ENCODE measurements at regions not wholly inside any gene's neighbourhood (a gene's known extent, or its start where the extent isn't known, plus 50 kb on each side); places are given as distances from the start of the nearest gene placed in this dataset.
"Not testable (repeated sequence)": the region's sequence is repeated elsewhere in the genome, so short reads cannot be mapped to it uniquely, and the experiment has no call there.

- H3K79me2 ChIP-seq (replicated peaks; ENCODE audit: insufficient read depth); H3K4me2 ChIP-seq; H3K27me3 ChIP-seq (ENCODE audit: insufficient read depth); H4K20me1 ChIP-seq (replicated peaks; ENCODE audit: insufficient read depth); H3F3A ChIP-seq (replicated peaks; ENCODE audit: low read depth); H3K27ac ChIP-seq (ENCODE audit: low read depth); H3K36me3 ChIP-seq (ENCODE audit: insufficient read depth); H3K9me2 ChIP-seq (ENCODE audit: insufficient read depth); H3K9me3 Mint-ChIP-seq; H3K4me1 ChIP-seq (ENCODE audit: insufficient read depth); H3K27me3 Mint-ChIP-seq (ENCODE audit: insufficient read depth, low read depth, poor library complexity); H3K4me3 Mint-ChIP-seq; ATAC-seq; H3K4me1 Mint-ChIP-seq; DNase-seq (ENCODE audit: low spot score); H2AFZ ChIP-seq; H3K4me3 ChIP-seq; H3K27ac Mint-ChIP-seq: not testable (repeated sequence)
- H3K36me3 Mint-ChIP-seq (ENCODE audit: low read depth): peaks cover 10% of the 10 kb centered on the region
Observed at GRCh38 chr5:51250957-51251356, 132.3 kb upstream of the ISL1 start.

DNA sequence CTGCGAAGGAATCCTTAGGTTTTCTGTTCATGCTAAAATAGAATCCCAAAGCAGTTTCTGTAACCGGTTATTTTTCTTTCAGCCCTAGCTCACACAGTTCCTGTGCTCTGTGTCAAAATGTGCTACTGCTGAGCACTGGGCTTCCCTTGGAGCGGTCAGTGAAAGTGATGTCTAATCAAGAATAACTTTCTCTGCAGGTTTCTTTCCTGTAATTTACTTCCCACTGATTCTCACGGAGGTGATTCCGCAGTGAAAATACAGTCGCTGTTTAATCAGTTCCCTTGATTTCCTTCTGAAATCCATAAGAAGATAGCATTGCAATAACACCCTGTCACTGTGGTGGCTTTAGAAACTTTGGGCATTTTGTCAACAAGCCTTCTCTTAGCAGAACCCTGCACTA lies 112.0 kb upstream of the ISL1 start:
- Histone ChIP-seq H3K79me2 (replicated peaks; ENCODE audit: insufficient read depth) (no peaks in the 10 kb centered on the region), H4K20me1 (replicated peaks; ENCODE audit: insufficient read depth) (no peaks in the 10 kb centered on the region), H3K27me3 (ENCODE audit: insufficient read depth) (no peaks in the 10 kb centered on the region), H3K4me1 (ENCODE audit: insufficient read depth) (0 out of 2 replicates have a peak, but pooled peaks cover 8% of the 10 kb centered on the region), H3F3A (replicated peaks; ENCODE audit: low read depth) (no peaks in the 10 kb centered on the region), H3K27ac (ENCODE audit: low read depth) (no peak overlapping the region), H2AFZ (peak overlapping the region; percentile 66; the same call in 1 of the 2 replicates), H3K9me2 (ENCODE audit: insufficient read depth) (0 out of 2 replicates have a peak, but pooled peaks cover 3% of the 10 kb centered on the region), H3K4me3 (no peak overlapping the region), H3K36me3 (ENCODE audit: insufficient read depth) (no peaks in the 10 kb centered on the region), H3K4me2 (no peak overlapping the region)
- DNase-seq (ENCODE audit: low spot score) (no peak), ATAC-seq (no peak; the same call in 2 of the 3 replicates)
- Mint-ChIP-seq H3K27me3 (ENCODE audit: insufficient read depth, low read depth, poor library complexity) (no peaks in the 10 kb centered on the region), H3K36me3 (ENCODE audit: low read depth) (no peaks in the 10 kb centered on the region), H3K9me3 (no peaks in the 10 kb centered on the region), H3K4me3 (no peak overlapping the region), H3K27ac (no peak overlapping the region), H3K4me1 (no peaks in the 10 kb centered on the region; the same call in 1 of the 3 replicates)
- no peak for TF ChIP-seq JUNB (IDR thresholded peaks at IDR 0.05; ENCODE audit: unreplicated experiment)
- no peak for TF ChIP-seq STAT1 (IDR thresholded peaks at IDR 0.05; ENCODE audit: unreplicated experiment)
- TF ChIP-seq NANOG (IDR thresholded peaks at IDR 0.05; ENCODE audit: borderline replicate concordance): no peak
- TF ChIP-seq ETS1 (IDR thresholded peaks at IDR 0.05): no peak
- TF ChIP-seq, protein P1, sequence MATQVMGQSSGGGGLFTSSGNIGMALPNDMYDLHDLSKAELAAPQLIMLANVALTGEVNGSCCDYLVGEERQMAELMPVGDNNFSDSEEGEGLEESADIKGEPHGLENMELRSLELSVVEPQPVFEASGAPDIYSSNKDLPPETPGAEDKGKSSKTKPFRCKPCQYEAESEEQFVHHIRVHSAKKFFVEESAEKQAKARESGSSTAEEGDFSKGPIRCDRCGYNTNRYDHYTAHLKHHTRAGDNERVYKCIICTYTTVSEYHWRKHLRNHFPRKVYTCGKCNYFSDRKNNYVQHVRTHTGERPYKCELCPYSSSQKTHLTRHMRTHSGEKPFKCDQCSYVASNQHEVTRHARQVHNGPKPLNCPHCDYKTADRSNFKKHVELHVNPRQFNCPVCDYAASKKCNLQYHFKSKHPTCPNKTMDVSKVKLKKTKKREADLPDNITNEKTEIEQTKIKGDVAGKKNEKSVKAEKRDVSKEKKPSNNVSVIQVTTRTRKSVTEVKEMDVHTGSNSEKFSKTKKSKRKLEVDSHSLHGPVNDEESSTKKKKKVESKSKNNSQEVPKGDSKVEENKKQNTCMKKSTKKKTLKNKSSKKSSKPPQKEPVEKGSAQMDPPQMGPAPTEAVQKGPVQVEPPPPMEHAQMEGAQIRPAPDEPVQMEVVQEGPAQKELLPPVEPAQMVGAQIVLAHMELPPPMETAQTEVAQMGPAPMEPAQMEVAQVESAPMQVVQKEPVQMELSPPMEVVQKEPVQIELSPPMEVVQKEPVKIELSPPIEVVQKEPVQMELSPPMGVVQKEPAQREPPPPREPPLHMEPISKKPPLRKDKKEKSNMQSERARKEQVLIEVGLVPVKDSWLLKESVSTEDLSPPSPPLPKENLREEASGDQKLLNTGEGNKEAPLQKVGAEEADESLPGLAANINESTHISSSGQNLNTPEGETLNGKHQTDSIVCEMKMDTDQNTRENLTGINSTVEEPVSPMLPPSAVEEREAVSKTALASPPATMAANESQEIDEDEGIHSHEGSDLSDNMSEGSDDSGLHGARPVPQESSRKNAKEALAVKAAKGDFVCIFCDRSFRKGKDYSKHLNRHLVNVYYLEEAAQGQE (IDR thresholded peaks at IDR 0.05; ENCODE audit: unreplicated experiment): no peak
- TF ChIP-seq CTCF (conservative IDR thresholded peaks at IDR 0.05; ENCODE audit: low read depth in 2 of 2): no peak
- TF ChIP-seq CREB1 (CRISPR knock-in tag; IDR thresholded peaks at IDR 0.05; ENCODE audit: low read depth): no peak
- no peak for TF ChIP-seq POLR2AphosphoS5 (IDR thresholded peaks at IDR 0.05; ENCODE audit: low read depth)
- TF ChIP-seq, protein P2, sequence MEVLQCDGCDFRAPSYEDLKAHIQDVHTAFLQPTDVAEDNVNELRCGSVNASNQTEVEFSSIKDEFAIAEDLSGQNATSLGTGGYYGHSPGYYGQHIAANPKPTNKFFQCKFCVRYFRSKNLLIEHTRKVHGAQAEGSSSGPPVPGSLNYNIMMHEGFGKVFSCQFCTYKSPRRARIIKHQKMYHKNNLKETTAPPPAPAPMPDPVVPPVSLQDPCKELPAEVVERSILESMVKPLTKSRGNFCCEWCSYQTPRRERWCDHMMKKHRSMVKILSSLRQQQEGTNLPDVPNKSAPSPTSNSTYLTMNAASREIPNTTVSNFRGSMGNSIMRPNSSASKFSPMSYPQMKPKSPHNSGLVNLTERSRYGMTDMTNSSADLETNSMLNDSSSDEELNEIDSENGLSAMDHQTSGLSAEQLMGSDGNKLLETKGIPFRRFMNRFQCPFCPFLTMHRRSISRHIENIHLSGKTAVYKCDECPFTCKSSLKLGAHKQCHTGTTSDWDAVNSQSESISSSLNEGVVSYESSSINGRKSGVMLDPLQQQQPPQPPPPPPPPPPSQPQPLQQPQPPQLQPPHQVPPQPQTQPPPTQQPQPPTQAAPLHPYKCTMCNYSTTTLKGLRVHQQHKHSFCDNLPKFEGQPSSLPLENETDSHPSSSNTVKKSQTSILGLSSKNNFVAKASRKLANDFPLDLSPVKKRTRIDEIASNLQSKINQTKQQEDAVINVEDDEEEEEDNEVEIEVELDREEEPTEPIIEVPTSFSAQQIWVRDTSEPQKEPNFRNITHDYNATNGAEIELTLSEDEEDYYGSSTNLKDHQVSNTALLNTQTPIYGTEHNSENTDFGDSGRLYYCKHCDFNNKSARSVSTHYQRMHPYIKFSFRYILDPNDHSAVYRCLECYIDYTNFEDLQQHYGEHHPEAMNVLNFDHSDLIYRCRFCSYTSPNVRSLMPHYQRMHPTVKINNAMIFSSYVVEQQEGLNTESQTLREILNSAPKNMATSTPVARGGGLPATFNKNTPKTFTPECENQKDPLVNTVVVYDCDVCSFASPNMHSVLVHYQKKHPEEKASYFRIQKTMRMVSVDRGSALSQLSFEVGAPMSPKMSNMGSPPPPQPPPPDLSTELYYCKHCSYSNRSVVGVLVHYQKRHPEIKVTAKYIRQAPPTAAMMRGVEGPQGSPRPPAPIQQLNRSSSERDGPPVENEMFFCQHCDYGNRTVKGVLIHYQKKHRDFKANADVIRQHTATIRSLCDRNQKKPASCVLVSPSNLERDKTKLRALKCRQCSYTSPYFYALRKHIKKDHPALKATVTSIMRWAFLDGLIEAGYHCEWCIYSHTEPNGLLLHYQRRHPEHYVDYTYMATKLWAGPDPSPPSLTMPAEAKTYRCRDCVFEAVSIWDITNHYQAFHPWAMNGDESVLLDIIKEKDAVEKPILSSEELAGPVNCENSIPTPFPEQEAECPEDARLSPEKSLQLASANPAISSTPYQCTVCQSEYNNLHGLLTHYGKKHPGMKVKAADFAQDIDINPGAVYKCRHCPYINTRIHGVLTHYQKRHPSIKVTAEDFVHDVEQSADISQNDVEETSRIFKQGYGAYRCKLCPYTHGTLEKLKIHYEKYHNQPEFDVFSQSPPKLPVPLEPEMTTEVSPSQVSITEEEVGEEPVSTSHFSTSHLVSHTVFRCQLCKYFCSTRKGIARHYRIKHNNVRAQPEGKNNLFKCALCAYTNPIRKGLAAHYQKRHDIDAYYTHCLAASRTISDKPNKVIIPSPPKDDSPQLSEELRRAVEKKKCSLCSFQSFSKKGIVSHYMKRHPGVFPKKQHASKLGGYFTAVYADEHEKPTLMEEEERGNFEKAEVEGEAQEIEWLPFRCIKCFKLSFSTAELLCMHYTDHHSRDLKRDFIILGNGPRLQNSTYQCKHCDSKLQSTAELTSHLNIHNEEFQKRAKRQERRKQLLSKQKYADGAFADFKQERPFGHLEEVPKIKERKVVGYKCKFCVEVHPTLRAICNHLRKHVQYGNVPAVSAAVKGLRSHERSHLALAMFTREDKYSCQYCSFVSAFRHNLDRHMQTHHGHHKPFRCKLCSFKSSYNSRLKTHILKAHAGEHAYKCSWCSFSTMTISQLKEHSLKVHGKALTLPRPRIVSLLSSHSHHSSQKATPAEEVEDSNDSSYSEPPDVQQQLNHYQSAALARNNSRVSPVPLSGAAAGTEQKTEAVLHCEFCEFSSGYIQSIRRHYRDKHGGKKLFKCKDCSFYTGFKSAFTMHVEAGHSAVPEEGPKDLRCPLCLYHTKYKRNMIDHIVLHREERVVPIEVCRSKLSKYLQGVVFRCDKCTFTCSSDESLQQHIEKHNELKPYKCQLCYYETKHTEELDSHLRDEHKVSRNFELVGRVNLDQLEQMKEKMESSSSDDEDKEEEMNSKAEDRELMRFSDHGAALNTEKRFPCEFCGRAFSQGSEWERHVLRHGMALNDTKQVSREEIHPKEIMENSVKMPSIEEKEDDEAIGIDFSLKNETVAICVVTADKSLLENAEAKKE (CRISPR knock-in tag; IDR thresholded peaks at IDR 0.05): no peak

Measured in GM23338 (cell line).